ENCODE measurements at regions not wholly inside any gene's neighbourhood (a gene's known extent, or its start where the extent isn't known, plus 50 kb on each side); places are given as distances from the start of the nearest gene placed in this dataset.

GRCh38 chr6:14398953-14399352, 281.4 kb downstream of the CD83 start:
- H2AFZ ChIP-seq = no peak overlapping the region

GRCh38 chr6:14399635-14400034, 282.1 kb downstream of the CD83 start:
- H3K4me1 ChIP-seq (ENCODE audit: insufficient read depth) = no peaks in the 10 kb centered on the region
- no peak overlapping the region for H3K4me3 ChIP-seq
- no peaks in the 10 kb centered on the region for H3K9me3 ChIP-seq (ENCODE audit: low read depth)
- H2AFZ ChIP-seq = no peak overlapping the region
- no peaks in the 10 kb centered on the region for H4K20me1 ChIP-seq (ENCODE audit: insufficient read depth, poor library complexity, severe bottlenecking)
- H3K79me2 ChIP-seq = no peaks in the 10 kb centered on the region
- H3K27me3 ChIP-seq = no peaks in the 10 kb centered on the region
- 91% methylated on average over 5 of the region's 5 CpGs for WGBS (ENCODE audit: low lambda C conversion rate, missing lambda C conversion rate)
- H3K36me3 ChIP-seq (replicated peaks; ENCODE audit: insufficient read depth, low read depth) = no peaks in the 10 kb centered on the region
- H3K9me2 ChIP-seq (replicated peaks; ENCODE audit: insufficient read depth) = no peaks in the 10 kb centered on the region
- TF ChIP-seq CTCF (IDR thresholded peaks at IDR 0.05; ENCODE audit: poor library complexity) = no peak
- H3K4me2 ChIP-seq = no peak overlapping the region
- H3K27ac ChIP-seq = no peak overlapping the region
- DNase-seq (ENCODE audit: low spot score) = no peak

More at GRCh38 chr6:14398953-14399352, 281.4 kb downstream of the CD83 start:
- Histone ChIP-seq H3K9me3 (ENCODE audit: low read depth) (no peaks in the 10 kb centered on the region), H3K9me2 (replicated peaks; ENCODE audit: insufficient read depth) (no peaks in the 10 kb centered on the region), H3K4me1 (ENCODE audit: insufficient read depth) (no peaks in the 10 kb centered on the region), H3K79me2 (no peaks in the 10 kb centered on the region), H3K27me3 (no peaks in the 10 kb centered on the region), H3K4me3 (no peak overlapping the region), H3K27ac (no peak overlapping the region), H3K36me3 (replicated peaks; ENCODE audit: insufficient read depth, low read depth) (no peaks in the 10 kb centered on the region), H3K4me2 (no peak overlapping the region), H4K20me1 (ENCODE audit: insufficient read depth, poor library complexity, severe bottlenecking) (no peaks in the 10 kb centered on the region)
- TF ChIP-seq EZH2phosphoT487 (IDR thresholded peaks at IDR 0.05; ENCODE audit: low read depth, severe bottlenecking, unreplicated experiment) (no peak), EZH2 (IDR thresholded peaks at IDR 0.05; ENCODE audit: borderline replicate concordance) (no peak), CTCF (IDR thresholded peaks at IDR 0.05; ENCODE audit: poor library complexity) (no peak)
- no peak for DNase-seq (ENCODE audit: low spot score)
- WGBS (ENCODE audit: low lambda C conversion rate, missing lambda C conversion rate) = 91% methylated on average over 2 of the region's 2 CpGs

- H3K4me2 ChIP-seq = no peak overlapping the region
- no peak overlapping the region for H2AFZ ChIP-seq
- H3K27ac ChIP-seq = no peak overlapping the region
- DNase-seq (ENCODE audit: low spot score) = no peak
- no peak overlapping the region for H3K4me3 ChIP-seq
- no peak for TF ChIP-seq EZH2 (IDR thresholded peaks at IDR 0.05; ENCODE audit: borderline replicate concordance)
- no peak for TF ChIP-seq CTCF (IDR thresholded peaks at IDR 0.05; ENCODE audit: poor library complexity)
- TF ChIP-seq EZH2phosphoT487 (IDR thresholded peaks at IDR 0.05; ENCODE audit: low read depth, severe bottlenecking, unreplicated experiment) = no peak
- H3K4me1 ChIP-seq (ENCODE audit: insufficient read depth) = no peaks in the 10 kb centered on the region
- no peaks in the 10 kb centered on the region for H3K36me3 ChIP-seq (replicated peaks; ENCODE audit: insufficient read depth, low read depth)
- WGBS (ENCODE audit: low lambda C conversion rate, missing lambda C conversion rate) = 83% methylated on average over 5 of the region's 5 CpGs
- no peaks in the 10 kb centered on the region for H3K9me3 ChIP-seq (ENCODE audit: low read depth)
- no peaks in the 10 kb centered on the region for H3K79me2 ChIP-seq
- H4K20me1 ChIP-seq (ENCODE audit: insufficient read depth, poor library complexity, severe bottlenecking) = no peaks in the 10 kb centered on the region
- H3K27me3 ChIP-seq = no peaks in the 10 kb centered on the region
- H3K9me2 ChIP-seq (replicated peaks; ENCODE audit: insufficient read depth) = no peaks in the 10 kb centered on the region
Measured at GRCh38 chr6:14401246-14401645, 283.7 kb downstream of the CD83 start.
